ENCODE measurements at regions not wholly inside any gene's neighbourhood (a gene's known extent, or its start where the extent isn't known, plus 50 kb on each side); places are given as distances from the start of the nearest gene placed in this dataset.

DNA sequence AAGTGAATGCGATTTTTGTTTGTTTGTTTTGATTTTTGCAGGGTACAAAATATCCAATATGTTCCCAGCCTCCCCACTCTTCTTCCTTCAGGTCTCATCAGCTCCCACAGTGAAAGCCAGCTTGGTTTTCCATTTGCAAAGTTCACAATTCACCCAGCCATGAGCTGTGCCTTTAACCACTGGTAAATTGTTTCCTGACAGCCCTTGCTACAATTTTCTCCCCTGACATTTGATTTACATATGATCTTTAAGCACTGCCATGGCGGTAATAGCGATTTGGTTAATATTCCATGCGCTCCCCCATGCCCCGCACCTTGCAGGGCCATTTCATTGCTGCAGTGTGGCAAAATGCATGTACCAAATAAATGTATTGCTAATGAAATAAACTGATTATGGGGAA, 385.9 kb downstream of the MIAT start:
- no peaks in the 10 kb centered on the region for H3K27me3 ChIP-seq (replicated peaks in 1 of 4; ENCODE audit: control insufficient read depth in 3 of 4, extremely low read depth in 1 of 4, insufficient read depth in 3 of 4, low read length in 3 of 4)
- no peak overlapping the region for H2AFZ ChIP-seq (ENCODE audit: low read length)
- no peak overlapping the region for H3K18ac ChIP-seq (ENCODE audit: extremely low read depth, low read length)
- H2BK5ac ChIP-seq (ENCODE audit: low read depth, low read length), result no peak overlapping the region
- CTCF ChIA-PET (ENCODE audit: partially characterized antibody), result interaction anchor here (2.0 kb wide), 1 partner anchor 11 kb away, joined by 9 read pairs; no protein-coding TSS in a partner anchor
- H3K9ac ChIP-seq (replicated peaks in 1 of 4; ENCODE audit: extremely low read depth in 1 of 4, low read depth in 3 of 4, low read length in 3 of 4), result no peak overlapping the region
- no peak overlapping the region for H3K56ac ChIP-seq (replicated peaks; ENCODE audit: insufficient read length, low read depth, low read length)
- peaks cover 3% of the 10 kb centered on the region for H3K23me2 ChIP-seq (ENCODE audit: low read depth, low read length)
- no peak overlapping the region for H4K8ac ChIP-seq (ENCODE audit: extremely low read depth, insufficient read depth, low read length)
- no peak for DNase-seq (ENCODE audit: low read depth in 1 of 2, low spot score in 2 of 2)
- H2AK5ac ChIP-seq (ENCODE audit: low read depth, low read length), result no peak overlapping the region
- H3K27ac ChIP-seq (ENCODE audit: low read depth, low read length), result no peak overlapping the region
- H4K5ac ChIP-seq (ENCODE audit: insufficient read length, low read depth, low read length), result no peak overlapping the region
- no peaks in the 10 kb centered on the region for H3K79me1 ChIP-seq (ENCODE audit: low read depth, low read length)
- POLR2A ChIA-PET (ENCODE audit: partially characterized antibody), result no interaction called here
- H3K4me2 ChIP-seq (ENCODE audit: insufficient read depth in 1 of 2, low read depth in 2 of 2, low read length in 2 of 2), result no peak overlapping the region
- no peak overlapping the region for H2BK15ac ChIP-seq (ENCODE audit: low read length)
- no peak for FAIRE-seq
- H3K36me3 ChIP-seq (ENCODE audit: control insufficient read depth in 2 of 4, insufficient read depth in 4 of 4, low read length in 3 of 4), result no peaks in the 10 kb centered on the region
- H2BK120ac ChIP-seq (replicated peaks; ENCODE audit: low read depth, low read length), result no peak overlapping the region
- H3K4me1 ChIP-seq (replicated peaks in 1 of 4; ENCODE audit: control insufficient read depth in 3 of 4, insufficient read depth in 4 of 4, low read length in 3 of 4), result no peaks in the 10 kb centered on the region; a peak in 1 of 7 replicates
- no peak overlapping the region for H3K14ac ChIP-seq (ENCODE audit: insufficient read length)
- TF ChIP-seq BCL11A (IDR thresholded peaks at IDR 0.05; ENCODE audit: low read depth in 2 of 2, low read length in 2 of 2) (no peak), SIN3A (conservative IDR thresholded peaks at IDR 0.05 in 1 of 2, IDR thresholded peaks at IDR 0.05 in 1 of 2; ENCODE audit: low read depth in 1 of 2, low read length in 2 of 2) (no peak), CEBPB (IDR thresholded peaks at IDR 0.05; ENCODE audit: low read depth, low read length) (no peak), EGR1 (IDR thresholded peaks at IDR 0.05; ENCODE audit: borderline replicate concordance, low read depth, low read length) (no peak), SAP30 (IDR thresholded peaks at IDR 0.05; ENCODE audit: insufficient read depth, insufficient replicate concordance, low read length) (no peak), POLR2AphosphoS5 (IDR thresholded peaks at IDR 0.05; ENCODE audit: low read depth, low read length) (no peak), RXRA (IDR thresholded peaks at IDR 0.05; ENCODE audit: insufficient read depth, low read depth, low read length) (no peak), NRF1 (IDR thresholded peaks at IDR 0.05; ENCODE audit: low read depth, low read length) (no peak)
- no peak overlapping the region for H3K23ac ChIP-seq (ENCODE audit: insufficient read length)
- no peak overlapping the region for H3K4me3 ChIP-seq (ENCODE audit: extremely low read depth in 1 of 4, insufficient read depth in 2 of 4, low read depth in 3 of 4, low read length in 4 of 4)
- no peak overlapping the region for H2BK12ac ChIP-seq (ENCODE audit: low read depth, low read length)
- no peak overlapping the region for H3K4ac ChIP-seq (replicated peaks; ENCODE audit: insufficient read length, low read depth, low read length)
- H4K91ac ChIP-seq (replicated peaks; ENCODE audit: insufficient read length, low read length), result no peak overlapping the region
- H2BK20ac ChIP-seq (ENCODE audit: low read length), result no peak overlapping the region
- H3K79me2 ChIP-seq (ENCODE audit: control insufficient read depth in 1 of 2, insufficient read depth in 2 of 2, low read length in 2 of 2), result no peaks in the 10 kb centered on the region
- peaks cover 0 to 3% of the 10 kb centered on the region in 2 experiments; a peak in 1 of 4 replicates for H3K9me3 ChIP-seq (ENCODE audit: insufficient read depth in 2 of 2, low read depth in 1 of 2, low read length in 1 of 2)
- 86% methylated on average over 5 of the region's 5 CpGs; no CpG with 5 or more reads in 1 of the 2 experiments for WGBS, 2 experiments (ENCODE audit: extremely low coverage in 1 of 2, insufficient coverage in 1 of 2, insufficient read length in 1 of 2, insufficient replicate concordance in 2 of 2, low coverage in 1 of 2, low lambda C conversion rate in 2 of 2, missing lambda C conversion rate in 1 of 2)
- H4K20me1 ChIP-seq (replicated peaks in 1 of 2; ENCODE audit: control insufficient read depth in 1 of 2, insufficient read depth in 2 of 2, low read length in 2 of 2), result no peaks in the 10 kb centered on the region

Measured in H1 (cell line).